ENCODE measurements at regions not wholly inside any gene's neighbourhood (a gene's known extent, or its start where the extent isn't known, plus 50 kb on each side); places are given as distances from the start of the nearest gene placed in this dataset.
A peak's percentile ranks its signal among the peaks of the same experiment; 100 is the strongest.

- H3K4me3 ChIP-seq (ENCODE audit: insufficient read depth, low read length) = no peak overlapping the region
- H3K9me3 ChIP-seq (ENCODE audit: low read depth, low read length) = no peaks in the 10 kb centered on the region
- H4K20me1 ChIP-seq (ENCODE audit: insufficient read depth, low read length) = no peaks in the 10 kb centered on the region
- no peak overlapping the region for H3K27ac ChIP-seq (ENCODE audit: low read depth, low read length)
- H3K4me1 ChIP-seq (ENCODE audit: insufficient read depth, low read length) = peaks cover 17% of the 10 kb centered on the region
- no peak for DNase-seq (ENCODE audit: insufficient read length, low spot score, missing footprints)
- H3K79me2 ChIP-seq (ENCODE audit: insufficient read depth, low read length) = no peaks in the 10 kb centered on the region
- no peak overlapping the region for H3K4me2 ChIP-seq (ENCODE audit: insufficient read depth, low read length)
- H3K36me3 ChIP-seq (ENCODE audit: insufficient read depth, low read length) = no peaks in the 10 kb centered on the region
- H2AFZ ChIP-seq (ENCODE audit: low read length) = no peak overlapping the region
- H3K27me3 ChIP-seq (ENCODE audit: insufficient read depth, low read length) = no peaks in the 10 kb centered on the region
- TF ChIP-seq, protein P1, sequence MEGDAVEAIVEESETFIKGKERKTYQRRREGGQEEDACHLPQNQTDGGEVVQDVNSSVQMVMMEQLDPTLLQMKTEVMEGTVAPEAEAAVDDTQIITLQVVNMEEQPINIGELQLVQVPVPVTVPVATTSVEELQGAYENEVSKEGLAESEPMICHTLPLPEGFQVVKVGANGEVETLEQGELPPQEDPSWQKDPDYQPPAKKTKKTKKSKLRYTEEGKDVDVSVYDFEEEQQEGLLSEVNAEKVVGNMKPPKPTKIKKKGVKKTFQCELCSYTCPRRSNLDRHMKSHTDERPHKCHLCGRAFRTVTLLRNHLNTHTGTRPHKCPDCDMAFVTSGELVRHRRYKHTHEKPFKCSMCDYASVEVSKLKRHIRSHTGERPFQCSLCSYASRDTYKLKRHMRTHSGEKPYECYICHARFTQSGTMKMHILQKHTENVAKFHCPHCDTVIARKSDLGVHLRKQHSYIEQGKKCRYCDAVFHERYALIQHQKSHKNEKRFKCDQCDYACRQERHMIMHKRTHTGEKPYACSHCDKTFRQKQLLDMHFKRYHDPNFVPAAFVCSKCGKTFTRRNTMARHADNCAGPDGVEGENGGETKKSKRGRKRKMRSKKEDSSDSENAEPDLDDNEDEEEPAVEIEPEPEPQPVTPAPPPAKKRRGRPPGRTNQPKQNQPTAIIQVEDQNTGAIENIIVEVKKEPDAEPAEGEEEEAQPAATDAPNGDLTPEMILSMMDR (IDR thresholded peaks at IDR 0.05; ENCODE audit: extremely low read depth, low read depth, low read length) = no peak
Observed at GRCh38 chr10:30171601-30172000, 112.2 kb upstream of the JCAD start.

DNA sequence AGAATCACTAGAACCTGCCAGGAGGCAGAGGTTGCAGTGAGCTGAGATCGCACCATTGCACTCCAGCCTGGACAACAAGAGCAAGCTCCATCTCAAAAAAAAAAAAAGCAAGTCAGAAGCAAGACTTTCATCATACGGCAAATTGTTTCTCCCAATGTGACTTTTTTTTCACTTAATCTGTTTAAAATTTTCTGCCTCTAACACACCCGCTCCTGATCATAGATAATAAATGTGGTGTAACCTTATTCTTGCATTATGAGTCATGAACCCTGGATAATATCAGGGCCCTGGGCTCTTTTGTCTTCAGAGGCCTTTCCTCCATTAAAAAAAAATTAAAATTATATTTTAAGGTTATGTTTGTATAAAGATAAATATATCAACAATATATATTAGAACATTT, 111.4 kb upstream of the JCAD start:
- peak; percentile 73 for DNase-seq (ENCODE audit: insufficient read length, low spot score, missing footprints)
- Histone ChIP-seq H4K20me1 (ENCODE audit: insufficient read depth, low read length) (no peaks in the 10 kb centered on the region), H3K79me2 (ENCODE audit: insufficient read depth, low read length) (no peaks in the 10 kb centered on the region), H3K27ac (ENCODE audit: low read depth, low read length) (no peak overlapping the region), H3K4me3 (ENCODE audit: insufficient read depth, low read length) (no peak overlapping the region), H2AFZ (ENCODE audit: low read length) (no peak overlapping the region), H3K36me3 (ENCODE audit: insufficient read depth, low read length) (no peaks in the 10 kb centered on the region), H3K27me3 (ENCODE audit: insufficient read depth, low read length) (no peaks in the 10 kb centered on the region), H3K9me3 (ENCODE audit: low read depth, low read length) (no peaks in the 10 kb centered on the region), H3K4me2 (ENCODE audit: insufficient read depth, low read length) (no peak overlapping the region), H3K4me1 (ENCODE audit: insufficient read depth, low read length) (peaks cover 9% of the 10 kb centered on the region)
- TF ChIP-seq, protein P1 (IDR thresholded peaks at IDR 0.05; ENCODE audit: extremely low read depth, low read depth, low read length) = no peak

DNA sequence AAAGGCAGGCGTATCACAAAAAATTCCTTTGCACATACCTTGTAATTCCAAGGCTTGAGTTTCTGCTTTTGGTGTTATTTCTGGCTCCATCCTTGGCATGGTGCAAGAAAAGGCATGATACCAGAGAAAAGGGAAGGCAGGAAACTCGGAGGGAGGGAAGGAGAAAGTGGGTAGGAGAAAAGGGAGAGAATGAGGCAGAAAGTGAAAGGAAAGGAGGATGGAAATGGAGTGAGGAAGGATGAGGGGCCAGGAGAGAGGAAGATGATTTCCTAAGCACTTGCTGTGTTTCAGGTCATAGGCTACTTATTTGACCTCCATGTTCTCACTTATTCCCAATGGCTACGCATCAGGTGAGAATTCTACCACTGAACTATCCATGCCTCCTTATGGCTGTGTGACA, 110.8 kb upstream of the JCAD start:
- no peaks in the 10 kb centered on the region for H3K9me3 ChIP-seq (ENCODE audit: low read depth, low read length)
- peak overlapping the region; percentile 36 for H3K4me3 ChIP-seq (ENCODE audit: insufficient read depth, low read length)
- DNase-seq (ENCODE audit: insufficient read length, low spot score, missing footprints) = no peak
- H3K4me1 ChIP-seq (ENCODE audit: insufficient read depth, low read length) = peaks cover 6% of the 10 kb centered on the region
- no peaks in the 10 kb centered on the region for H4K20me1 ChIP-seq (ENCODE audit: insufficient read depth, low read length)
- H3K27me3 ChIP-seq (ENCODE audit: insufficient read depth, low read length) = no peaks in the 10 kb centered on the region
- no peaks in the 10 kb centered on the region for H3K79me2 ChIP-seq (ENCODE audit: insufficient read depth, low read length)
- peak overlapping the region; percentile 58 for H3K4me2 ChIP-seq (ENCODE audit: insufficient read depth, low read length)
- peak overlapping the region; percentile 71 for H2AFZ ChIP-seq (ENCODE audit: low read length)
- no peaks in the 10 kb centered on the region for H3K36me3 ChIP-seq (ENCODE audit: insufficient read depth, low read length)
- TF ChIP-seq, protein P1 (IDR thresholded peaks at IDR 0.05; ENCODE audit: extremely low read depth, low read depth, low read length) = no peak
- H3K27ac ChIP-seq (ENCODE audit: low read depth, low read length) = no peak overlapping the region

- peaks cover 6% of the 10 kb centered on the region for H3K4me1 ChIP-seq (ENCODE audit: insufficient read depth, low read length)
- DNase-seq (ENCODE audit: insufficient read length, low spot score, missing footprints) = no peak
- TF ChIP-seq, protein P1 (IDR thresholded peaks at IDR 0.05; ENCODE audit: extremely low read depth, low read depth, low read length) = no peak
- no peaks in the 10 kb centered on the region for H4K20me1 ChIP-seq (ENCODE audit: insufficient read depth, low read length)
- no peak overlapping the region for H3K4me2 ChIP-seq (ENCODE audit: insufficient read depth, low read length)
- no peaks in the 10 kb centered on the region for H3K79me2 ChIP-seq (ENCODE audit: insufficient read depth, low read length)
- H2AFZ ChIP-seq (ENCODE audit: low read length) = no peak overlapping the region
- no peak overlapping the region for H3K27ac ChIP-seq (ENCODE audit: low read depth, low read length)
- no peaks in the 10 kb centered on the region for H3K36me3 ChIP-seq (ENCODE audit: insufficient read depth, low read length)
- no peaks in the 10 kb centered on the region for H3K9me3 ChIP-seq (ENCODE audit: low read depth, low read length)
- H3K27me3 ChIP-seq (ENCODE audit: insufficient read depth, low read length) = no peaks in the 10 kb centered on the region
- no peak overlapping the region for H3K4me3 ChIP-seq (ENCODE audit: insufficient read depth, low read length)
Observed at GRCh38 chr10:30169342-30169741, 110.0 kb upstream of the JCAD start.

All from osteoblast (primary cell).